Tibial nerve (tissue), 4 donors: ENCODE measurements at regions not wholly inside any gene's neighbourhood (a gene's known extent, or its start where the extent isn't known, plus 50 kb on each side); places are given as distances from the start of the nearest gene placed in this dataset.

Source experiments
- DNase-seq, 2 donors: peaks; one replicate each; pipeline ENCODE4 v3.0.0-alpha.2; 2019; ENCODE audit warnings: low spot score in 2 of 2
- H3K27ac ChIP-seq, 4 donors: fragments of 200-600 bp; sonication (generic) in 3 of 4; one replicate each; pipeline ENCODE4 v1.5.1; 2017 to 2019; ENCODE audit warnings: mild to moderate bottlenecking in 1 of 4
- H3K27me3 ChIP-seq, 2 donors: fragments of 200-600 bp; sonication (generic) in 1 of 2; one replicate each; pipeline versions ENCODE4 v1.5.1 to v1.6.0; 2017 to 2019
- H3K36me3 ChIP-seq, 3 donors: fragments of 200-600 bp; sonication (generic); one replicate each; pipeline ENCODE4 v1.5.1; 2018 to 2019
- H3K4me1 ChIP-seq, 4 donors: fragments of 200-600 bp; sonication (generic) in 3 of 4; one replicate each; pipeline ENCODE4 v1.5.1; 2017 to 2019
- H3K4me3 ChIP-seq, 4 donors: fragments of 200-600 bp; sonication (generic) in 3 of 4; one replicate each; pipeline ENCODE4 v1.5.1; 2017 to 2019; ENCODE audit warnings: mild to moderate bottlenecking in 1 of 4, moderate library complexity in 1 of 4
- H3K9me3 ChIP-seq, 4 donors: fragments of 200-600 bp; sonication (generic) in 3 of 4; one replicate each; pipeline ENCODE4 v1.5.1; 2017 to 2019
- CTCF ChIP-seq, 5 experiments: fragments of 200-600 bp in 3 of 5; fragments of 450-650 bp in 2 of 5; sonication (generic) in 3 of 5; IDR thresholded peaks; one replicate each; pipeline ENCODE4 v1.5.1; 2016 to 2019; ENCODE audit warnings: antibody characterized with exemption in 5 of 5, mild to moderate bottlenecking in 3 of 5, moderate library complexity in 2 of 5
- EP300 ChIP-seq, 2 donors: sonication (generic); formaldehyde crosslinking; IDR thresholded peaks; one replicate each; pipeline ENCODE4 v1.6.1; 2017; ENCODE audit warnings: antibody characterized with exemption in 2 of 2, mild to moderate bottlenecking in 1 of 2
- POLR2A ChIP-seq, 2 donors: fragments of 450-650 bp; IDR thresholded peaks; one replicate each; pipeline ENCODE4 v1.6.1; 2017; ENCODE audit warnings: antibody characterized with exemption in 2 of 2, mild to moderate bottlenecking in 2 of 2, moderate library complexity in 2 of 2
- WGBS, 2 donors: methylation state at CpG; one replicate each; pipeline ENCODE4 v1.1.5; 2018; 5-methylcytosine and 5-hydroxymethylcytosine counted together

- DNase-seq, result no peak
- H3K9me3 ChIP-seq, result no peaks in the 10 kb centered on the region
- H3K27me3 ChIP-seq, result no peaks in the 10 kb centered on the region
- H3K4me1 ChIP-seq, result no peaks in the 10 kb centered on the region
- no peak overlapping the region for H3K4me3 ChIP-seq
- WGBS, 2 donors, result 68 to 76% methylated on average over 2 of the region's 2 CpGs
- TF ChIP-seq POLR2A (IDR thresholded peaks at IDR 0.05), result no peak
- no peak for TF ChIP-seq EP300 (IDR thresholded peaks at IDR 0.05)
- TF ChIP-seq CTCF (IDR thresholded peaks at IDR 0.05), result no peak
- H3K27ac ChIP-seq, result no peak overlapping the region
- no peaks in the 10 kb centered on the region for H3K36me3 ChIP-seq
Observed at GRCh38 chr2:52365946-52366345, 1334.0 kb upstream of the NRXN1 start.

- WGBS, 2 donors, result 20 to 29% methylated on average over 2 of the region's 2 CpGs
Observed at GRCh38 chr2:52356556-52356955, 1324.6 kb upstream of the NRXN1 start.

GRCh38 chr2:52347292-52347691, 1315.4 kb upstream of the NRXN1 start:
- H3K4me1 ChIP-seq, result no peaks in the 10 kb centered on the region
- no peak overlapping the region for H3K4me3 ChIP-seq
- no peak for TF ChIP-seq EP300 (IDR thresholded peaks at IDR 0.05)
- TF ChIP-seq CTCF (IDR thresholded peaks at IDR 0.05), result no peak
- H3K9me3 ChIP-seq, result no peaks in the 10 kb centered on the region
- 80 to 84% methylated on average over 2 of the region's 2 CpGs for WGBS, 2 donors
- no peaks in the 10 kb centered on the region for H3K36me3 ChIP-seq
- H3K27me3 ChIP-seq, result no peaks in the 10 kb centered on the region
- no peak for DNase-seq
- no peak overlapping the region for H3K27ac ChIP-seq

More at GRCh38 chr2:52356556-52356955, 1324.6 kb upstream of the NRXN1 start:
- Histone ChIP-seq H3K4me3 (no peak overlapping the region), H3K27me3 (no peaks in the 10 kb centered on the region), H3K9me3 (no peaks in the 10 kb centered on the region), H3K4me1 (no peaks in the 10 kb centered on the region), H3K36me3 (no peaks in the 10 kb centered on the region), H3K27ac (no peak overlapping the region)
- TF ChIP-seq POLR2A (IDR thresholded peaks at IDR 0.05) (no peak), CTCF (IDR thresholded peaks at IDR 0.05) (no peak), EP300 (IDR thresholded peaks at IDR 0.05) (no peak)
- DNase-seq, result no peak

- TF ChIP-seq EP300 (IDR thresholded peaks at IDR 0.05) (no peak), CTCF (IDR thresholded peaks at IDR 0.05) (no peak), POLR2A (IDR thresholded peaks at IDR 0.05) (no peak)
- WGBS, 2 donors, result 62 to 68% methylated on average over 4 of the region's 4 CpGs
- H3K27ac ChIP-seq, result no peak overlapping the region
Observed at GRCh38 chr2:52345676-52346075, 1313.7 kb upstream of the NRXN1 start.

GRCh38 chr2:52345082-52345481, 1313.2 kb upstream of the NRXN1 start:
- TF ChIP-seq POLR2A (IDR thresholded peaks at IDR 0.05) (no peak), CTCF (IDR thresholded peaks at IDR 0.05) (no peak), EP300 (IDR thresholded peaks at IDR 0.05) (no peak)
- H3K9me3 ChIP-seq, result no peaks in the 10 kb centered on the region

More at GRCh38 chr2:52345676-52346075, 1313.7 kb upstream of the NRXN1 start:
- Histone ChIP-seq H3K27me3 (no peaks in the 10 kb centered on the region), H3K9me3 (no peaks in the 10 kb centered on the region), H3K36me3 (no peaks in the 10 kb centered on the region), H3K4me1 (peaks cover 0 to 4% (median under 1%) of the 10 kb centered on the region in 4 donors), H3K4me3 (no peak overlapping the region)
- DNase-seq, result no peak

More at GRCh38 chr2:52345082-52345481, 1313.2 kb upstream of the NRXN1 start:
- Histone ChIP-seq H3K4me1 (peaks cover 0 to 10% (median 3%) of the 10 kb centered on the region in 4 donors), H3K4me3 (no peak overlapping the region), H3K36me3 (no peaks in the 10 kb centered on the region), H3K27me3 (no peaks in the 10 kb centered on the region), H3K27ac (no peak overlapping the region)
- no peak for DNase-seq
